GM18867 (cell line): ENCODE measurements at regions not wholly inside any gene's neighbourhood (a gene's known extent, or its start where the extent isn't known, plus 50 kb on each side); places are given as distances from the start of the nearest gene placed in this dataset.

Experiments used
- ATAC-seq: cut with Tn5 transposase; IDR thresholded peaks from one replicate; pipeline ENCODE4 v1.9.1; 2021; ENCODE audit warnings: mild to moderate bottlenecking, moderate library complexity; ENCODE audit not compliant: unreplicated experiment

DNA sequence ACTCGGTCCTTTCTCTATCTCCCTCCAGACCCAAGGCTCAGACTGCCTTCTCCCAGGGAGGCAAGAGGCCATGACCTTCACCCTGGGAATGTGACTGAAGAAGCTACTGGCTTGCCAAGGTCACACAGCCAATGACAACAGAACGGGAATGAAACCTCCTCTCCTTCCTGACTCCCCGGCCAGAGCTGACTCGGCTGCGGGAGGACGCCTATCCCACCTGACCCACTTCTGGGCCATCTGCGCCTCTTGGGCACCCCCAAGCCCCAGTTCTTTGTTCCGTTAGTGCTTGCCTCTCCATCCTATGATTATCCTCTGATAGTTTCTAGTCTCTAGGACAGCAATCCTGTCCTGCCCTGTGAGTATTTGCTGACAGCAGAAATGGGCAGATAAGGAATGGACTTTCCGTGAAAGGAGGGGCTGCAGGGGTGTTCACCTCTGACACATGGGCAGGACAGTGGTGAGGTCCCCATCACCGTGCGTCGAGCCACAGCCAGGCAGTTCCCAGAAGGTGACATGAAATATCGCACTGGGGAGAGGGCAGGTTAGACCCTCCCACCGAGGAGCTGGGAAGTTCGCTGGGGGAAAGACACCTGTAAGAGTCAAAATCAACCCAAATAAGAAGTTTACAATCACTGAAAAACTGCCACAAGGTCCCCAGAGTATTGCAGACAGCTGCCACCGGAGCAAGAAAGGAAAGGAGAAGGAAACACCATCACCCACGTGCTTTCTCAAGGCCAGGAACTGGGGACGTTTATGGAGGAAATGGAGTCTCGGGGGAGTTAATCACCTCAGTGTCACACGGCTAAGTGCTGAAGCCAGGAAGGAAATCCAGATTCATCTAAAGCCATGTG, 63.0 kb downstream of the INSIG1 start:
- ATAC-seq: no peak

- no peak for ATAC-seq
Measured at GRCh38 chr7:155361346-155361680, 63.6 kb downstream of the INSIG1 start.

DNA sequence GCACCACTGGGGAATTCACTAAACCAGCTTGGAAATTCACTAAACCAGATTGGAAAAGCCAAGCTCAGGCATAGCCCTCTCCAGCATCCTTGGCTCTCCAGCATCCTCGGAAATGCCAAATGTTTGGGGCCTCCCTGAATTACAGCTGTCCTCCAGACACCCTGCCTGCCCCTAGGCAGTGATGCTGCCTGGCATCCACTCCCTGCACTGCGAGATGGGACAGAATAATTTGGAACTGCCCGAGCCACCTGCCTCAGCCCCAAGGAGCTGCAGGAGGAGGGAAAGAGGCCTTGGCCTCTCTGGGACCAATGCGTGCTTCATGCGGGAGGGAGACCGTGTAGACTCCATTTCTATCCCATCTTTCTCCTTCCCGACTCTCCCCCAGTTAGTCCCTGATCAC, 64.3 kb downstream of the INSIG1 start:
- ATAC-seq: no peak

DNA sequence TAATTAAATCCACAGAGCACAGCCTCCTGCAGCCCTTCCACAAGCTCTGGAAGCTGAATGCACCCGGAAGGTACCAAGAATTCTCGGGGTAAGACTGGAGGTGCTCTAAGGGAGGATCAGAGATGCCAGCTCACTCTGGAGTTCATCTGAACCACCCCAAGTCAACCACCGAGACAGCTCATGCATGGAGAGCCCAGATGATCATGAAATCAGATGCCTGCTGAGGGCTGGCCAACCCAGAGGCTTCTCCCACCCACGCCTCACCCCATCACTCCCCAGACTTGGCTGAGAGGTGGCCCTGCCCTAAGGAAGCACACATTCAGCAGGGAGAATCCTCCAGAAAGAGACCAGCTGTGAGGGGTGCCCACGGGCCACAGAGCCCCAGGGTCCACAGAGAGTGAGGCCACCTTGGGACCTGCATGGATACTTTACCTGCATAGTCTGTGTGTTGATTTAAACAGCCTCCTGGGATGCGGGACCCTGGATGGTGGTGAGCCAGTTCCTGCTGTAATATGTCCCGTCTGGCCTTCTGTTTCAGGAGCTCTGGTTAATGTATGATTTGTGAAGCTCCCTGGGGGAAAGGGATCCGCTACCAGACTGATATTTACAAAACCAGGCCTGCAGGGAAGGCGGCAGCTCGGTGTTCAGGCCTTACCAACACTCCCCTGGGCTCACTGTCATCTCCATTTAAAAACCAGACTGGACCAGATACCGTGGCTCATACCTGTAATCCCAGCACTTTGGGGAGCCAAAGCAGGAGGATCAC, 64.9 kb downstream of the INSIG1 start:
- ATAC-seq: no peak

- ATAC-seq: no peak
Measured at GRCh38 chr7:155363146-155363539, 65.5 kb downstream of the INSIG1 start.

DNA sequence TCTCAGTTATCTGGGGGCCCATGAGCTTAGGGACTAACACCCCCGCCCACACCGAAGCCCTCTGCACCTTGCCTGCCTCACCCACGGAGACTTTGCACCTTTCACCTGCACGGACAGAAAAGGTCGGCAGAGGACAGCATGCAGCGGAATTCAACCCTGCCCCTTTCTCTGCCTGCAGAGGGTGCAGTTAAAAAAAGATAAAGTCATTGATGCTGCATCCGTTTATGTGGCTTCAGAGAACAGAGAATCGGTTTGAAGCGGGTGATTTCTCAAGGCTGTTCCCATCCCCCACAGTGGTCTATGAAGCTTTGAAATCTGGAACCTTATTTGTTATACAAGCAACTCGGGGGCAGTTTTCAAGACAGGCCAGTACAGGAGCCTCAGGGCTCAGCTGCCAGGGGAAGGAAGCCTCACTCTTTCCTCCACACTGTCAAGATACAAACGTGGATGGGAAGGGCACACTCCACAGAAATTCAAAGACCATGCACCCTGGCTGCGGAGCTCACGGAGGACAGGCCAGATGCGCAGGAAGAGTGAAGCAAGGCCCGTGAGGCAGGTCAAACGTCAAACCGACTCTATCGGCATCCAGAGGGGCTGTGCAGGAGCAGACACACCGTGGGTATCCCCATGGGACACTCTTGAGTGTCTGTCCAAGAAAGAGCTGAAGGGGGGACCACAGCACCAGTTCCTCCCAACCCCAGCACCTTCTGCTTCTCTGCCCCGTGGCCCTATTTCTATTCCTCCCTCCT, 66.3 kb downstream of the INSIG1 start:
- no peak for ATAC-seq

DNA sequence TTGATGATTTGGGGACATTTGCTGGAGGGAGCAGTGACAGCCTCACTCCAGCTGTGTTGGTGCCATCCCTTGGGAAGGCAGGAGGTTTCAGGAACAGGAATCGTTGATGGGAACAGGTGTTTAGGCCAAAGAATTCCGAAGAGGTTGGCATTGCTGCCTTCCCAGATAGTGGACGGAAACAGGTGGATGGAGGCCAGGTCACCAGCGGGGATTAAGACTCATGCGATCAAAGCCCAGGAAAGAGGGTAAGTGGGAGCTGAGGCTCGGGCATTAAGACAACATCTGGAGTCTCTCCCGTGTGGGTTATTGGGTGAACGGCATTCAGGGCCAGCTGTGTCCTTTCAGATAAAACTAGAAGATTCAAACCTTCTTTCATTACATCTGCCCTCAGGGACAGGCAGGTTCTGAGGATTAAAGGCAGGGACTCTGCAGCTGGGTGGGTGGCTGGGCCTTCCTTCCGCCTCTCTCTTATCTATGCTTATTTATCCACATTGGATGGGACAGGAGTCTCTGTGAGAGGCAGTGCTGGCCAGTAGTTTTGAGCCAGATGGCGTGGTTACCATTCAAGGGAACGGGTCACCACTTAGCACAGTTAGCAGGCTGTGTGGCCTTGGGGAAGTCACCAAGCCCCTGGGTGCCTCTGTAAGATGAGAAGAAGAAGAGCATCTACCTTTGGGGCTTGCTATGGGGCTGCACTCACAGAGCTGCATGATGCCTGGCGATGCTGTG, 67.6 kb downstream of the INSIG1 start:
- no peak for ATAC-seq

DNA sequence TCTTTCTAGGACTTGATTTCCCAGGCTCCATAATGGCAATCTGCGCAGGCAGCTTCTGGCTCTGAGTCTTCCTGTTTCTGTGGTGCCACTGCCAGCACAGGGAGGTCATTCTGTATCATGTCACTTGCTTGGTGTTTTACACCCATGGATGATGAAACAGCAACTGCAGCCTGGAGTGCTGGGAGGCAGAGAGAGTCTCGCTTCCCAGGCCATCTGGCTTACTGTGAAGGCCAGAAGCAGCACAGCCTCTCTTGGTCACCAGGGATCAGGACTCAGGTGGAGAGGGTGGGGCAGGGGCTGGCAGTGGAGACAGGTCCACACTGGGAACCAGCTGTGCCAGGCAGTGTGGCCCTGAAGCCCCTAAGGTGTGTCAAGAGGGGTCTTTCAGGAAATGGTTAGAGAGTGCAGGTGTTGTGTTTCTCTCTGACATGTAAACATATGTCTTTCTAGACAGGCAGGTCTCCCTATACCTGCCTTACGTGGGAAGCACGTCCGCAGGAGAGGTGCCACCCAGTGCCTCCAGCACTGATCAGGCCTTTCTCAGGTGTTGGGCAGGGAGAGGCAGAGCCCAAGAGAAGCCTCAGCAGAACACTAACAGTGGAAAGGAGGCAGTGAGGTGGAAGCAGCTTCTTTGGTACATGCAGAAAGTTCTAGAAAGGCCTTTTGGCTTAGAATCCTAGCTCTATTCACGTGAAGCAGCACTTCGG, 71.4 kb downstream of the INSIG1 start:
- no peak for ATAC-seq

- no peak for ATAC-seq
Measured at GRCh38 chr7:155369766-155370165, 72.1 kb downstream of the INSIG1 start.

- no peak for ATAC-seq
Measured at GRCh38 chr7:155371331-155371883, 73.7 kb downstream of the INSIG1 start.

- peak; percentile 55 for ATAC-seq
Measured at GRCh38 chr7:155371884-155372781, 74.5 kb downstream of the INSIG1 start.

DNA sequence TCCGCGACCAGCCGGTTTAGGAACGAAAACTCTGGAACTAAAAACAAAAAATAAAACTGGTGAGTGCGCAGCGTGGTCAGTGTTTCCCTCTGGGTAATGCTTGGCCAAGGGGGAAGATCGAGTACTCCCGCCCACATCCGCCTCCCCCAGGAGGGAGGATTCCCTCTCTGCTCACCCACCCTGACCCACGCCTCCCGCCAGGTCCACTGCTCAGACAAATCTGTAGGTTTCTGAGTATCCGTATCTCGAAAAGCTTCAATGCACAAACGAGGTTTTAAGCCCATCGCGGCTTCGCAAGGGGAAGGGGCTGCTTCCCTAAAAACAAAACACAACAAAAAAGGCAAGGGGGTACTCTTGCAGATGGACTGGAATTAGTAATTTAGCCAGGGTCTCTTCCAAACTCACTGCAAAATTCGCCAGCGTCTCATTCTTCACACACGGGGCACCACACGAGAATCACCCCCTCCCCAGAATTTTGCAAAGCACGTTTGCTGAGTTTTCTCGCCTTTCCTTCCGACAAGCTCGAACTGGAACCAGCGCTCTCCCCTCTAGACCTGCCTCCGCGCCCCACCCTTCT, 75.2 kb downstream of the INSIG1 start:
- ATAC-seq: peak; percentile 9

- no peak for ATAC-seq
Measured at GRCh38 chr7:155373359-155374273, 75.9 kb downstream of the INSIG1 start.

GRCh38 chr7:155374276-155375252, 76.9 kb downstream of the INSIG1 start:
- no peak for ATAC-seq

GRCh38 chr7:155375337-155376277, 77.9 kb downstream of the INSIG1 start:
- no peak for ATAC-seq
